ENCODE measurements at regions not wholly inside any gene's neighbourhood (a gene's known extent, or its start where the extent isn't known, plus 50 kb on each side); places are given as distances from the start of the nearest gene placed in this dataset.
A peak's percentile ranks its signal among the peaks of the same experiment; 100 is the strongest.
"Not testable (repeated sequence)": the region's sequence is repeated elsewhere in the genome, so short reads cannot be mapped to it uniquely, and the experiment has no call there.

- DNase-seq (ENCODE audit: low read depth in 2 of 2), result no peak
Observed at GRCh38 chr21:14826630-14827029, 238.2 kb downstream of the NRIP1 start.

- no peak for DNase-seq (ENCODE audit: low read depth in 2 of 2)
Observed at GRCh38 chr21:14825514-14825974, 239.3 kb downstream of the NRIP1 start.

GRCh38 chr21:14824126-14824525 lies 240.7 kb downstream of the NRIP1 start:
- no peak for DNase-seq (ENCODE audit: low read depth in 2 of 2)

GRCh38 chr21:14817311-14817710 lies 247.5 kb downstream of the NRIP1 start:
- no peak for DNase-seq (ENCODE audit: low read depth in 2 of 2)

- no peak for DNase-seq (ENCODE audit: low read depth in 2 of 2)
Observed at GRCh38 chr21:14814991-14815390, 249.8 kb downstream of the NRIP1 start.

- DNase-seq (ENCODE audit: low read depth in 2 of 2), result no peak
Observed at GRCh38 chr21:14814282-14814681, 250.5 kb downstream of the NRIP1 start.

GRCh38 chr21:14804170-14804569 lies 258.1 kb upstream of the SAMSN1 start:
- DNase-seq (ENCODE audit: low read depth in 2 of 2), result not testable (repeated sequence)

GRCh38 chr21:14797543-14797942 lies 251.4 kb upstream of the SAMSN1 start:
- no peak for DNase-seq (ENCODE audit: low read depth in 2 of 2)

- DNase-seq (ENCODE audit: low read depth in 2 of 2), result no peak
Observed at GRCh38 chr21:14787312-14787711, 241.2 kb upstream of the SAMSN1 start.

GRCh38 chr21:14785679-14786078 lies 239.6 kb upstream of the SAMSN1 start:
- no peak for DNase-seq (ENCODE audit: low read depth in 2 of 2)

- peak in 1 of 2 donors; percentile 24 for DNase-seq (ENCODE audit: low read depth in 2 of 2)
Observed at GRCh38 chr21:14773777-14774345, 227.7 kb upstream of the SAMSN1 start.

- no peak for DNase-seq (ENCODE audit: low read depth in 2 of 2)
Observed at GRCh38 chr21:14771593-14771992, 225.5 kb upstream of the SAMSN1 start.

- no peak for DNase-seq (ENCODE audit: low read depth in 2 of 2)
Observed at GRCh38 chr21:14768042-14768441, 221.9 kb upstream of the SAMSN1 start.

- no peak for DNase-seq (ENCODE audit: low read depth in 2 of 2)
Observed at GRCh38 chr21:14767192-14767852, 221.2 kb upstream of the SAMSN1 start.

GRCh38 chr21:14766241-14766640 lies 220.1 kb upstream of the SAMSN1 start:
- no peak for DNase-seq (ENCODE audit: low read depth in 2 of 2)

GRCh38 chr21:14763695-14764064 lies 217.6 kb upstream of the SAMSN1 start:
- DNase-seq (ENCODE audit: low read depth in 2 of 2), result no peak

- no peak for DNase-seq (ENCODE audit: low read depth in 2 of 2)
Observed at GRCh38 chr21:14762734-14763694, 216.9 kb upstream of the SAMSN1 start.

GRCh38 chr21:14762327-14762726 lies 216.2 kb upstream of the SAMSN1 start:
- DNase-seq (ENCODE audit: low read depth in 2 of 2), result no peak

GRCh38 chr21:14759285-14759684 lies 213.2 kb upstream of the SAMSN1 start:
- no peak for DNase-seq (ENCODE audit: low read depth in 2 of 2)

GRCh38 chr21:14758849-14759248 lies 212.7 kb upstream of the SAMSN1 start:
- DNase-seq (ENCODE audit: low read depth in 2 of 2), result no peak

GRCh38 chr21:14757533-14758327 lies 211.6 kb upstream of the SAMSN1 start:
- DNase-seq (ENCODE audit: low read depth in 2 of 2), result no peak

- DNase-seq (ENCODE audit: low read depth in 2 of 2), result no peak
Observed at GRCh38 chr21:14755086-14755485, 209.0 kb upstream of the SAMSN1 start.
